PC-9 (cell line): ENCODE measurements at regions not wholly inside any gene's neighbourhood (a gene's known extent, or its start where the extent isn't known, plus 50 kb on each side); places are given as distances from the start of the nearest gene placed in this dataset.

ENCODE experiments used
- CTCF ChIP-seq: fragments of 200-600 bp; sonication (generic); conservative IDR thresholded peaks from 2 replicates; pipeline ENCODE4 v1.6.1; 2017; ENCODE audit warnings: mixed run types, antibody characterized with exemption, mild to moderate bottlenecking, moderate library complexity
- EZH2 ChIP-seq: fragments of 200-600 bp; sonication (generic); IDR thresholded peaks from 2 replicates; pipeline ENCODE4 v1.8.0; 2017; ENCODE audit warnings: antibody characterized with exemption, low read depth

- no peak for TF ChIP-seq EZH2
- TF ChIP-seq CTCF, result no peak
Measured at GRCh38 chr2:16318474-16319195, 347.0 kb downstream of the CYRIA start.
